Osteocyte (in vitro differentiated cells): ENCODE measurements at regions not wholly inside any gene's neighbourhood (a gene's known extent, or its start where the extent isn't known, plus 50 kb on each side); places are given as distances from the start of the nearest gene placed in this dataset.

Experiments used
- DNase-seq: peaks from one replicate; pipeline ENCODE4 v3.0.0; 2021; ENCODE audit warnings: mixed read lengths; ENCODE audit not compliant: unreplicated experiment; ENCODE audit errors: extremely low spot score
- H3K27ac Mint-ChIP-seq: one replicate; pipeline ENCODE4 v1.8.0; 2021; ENCODE audit warnings: mild to moderate bottlenecking, mixed read lengths; ENCODE audit not compliant: unreplicated experiment
- H3K27me3 Mint-ChIP-seq: one replicate; pipeline ENCODE4 v1.8.0; 2021; ENCODE audit warnings: mixed read lengths; ENCODE audit not compliant: unreplicated experiment
- H3K36me3 Mint-ChIP-seq: one replicate; pipeline ENCODE4 v1.8.0; 2021; ENCODE audit warnings: mixed read lengths; ENCODE audit not compliant: unreplicated experiment
- H3K4me1 Mint-ChIP-seq: one replicate; pipeline ENCODE4 v1.8.0; 2021; ENCODE audit warnings: mixed read lengths; ENCODE audit not compliant: unreplicated experiment
- H3K4me3 Mint-ChIP-seq: one replicate; pipeline ENCODE4 v1.8.0; 2021; ENCODE audit warnings: mild to moderate bottlenecking, moderate library complexity, mixed read lengths; ENCODE audit not compliant: unreplicated experiment
- H3K9me3 Mint-ChIP-seq: one replicate; pipeline ENCODE4 v1.8.0; 2021; ENCODE audit warnings: mixed read lengths; ENCODE audit not compliant: unreplicated experiment
- TF ChIP-seq, protein P1 (sequence below): fragments of 200-600 bp; sonication (generic); IDR thresholded peaks from 2 replicates; pipeline ENCODE4 v1.5.0; 2021; ENCODE audit warnings: antibody characterized with exemption, mild to moderate bottlenecking, moderate library complexity

DNA sequence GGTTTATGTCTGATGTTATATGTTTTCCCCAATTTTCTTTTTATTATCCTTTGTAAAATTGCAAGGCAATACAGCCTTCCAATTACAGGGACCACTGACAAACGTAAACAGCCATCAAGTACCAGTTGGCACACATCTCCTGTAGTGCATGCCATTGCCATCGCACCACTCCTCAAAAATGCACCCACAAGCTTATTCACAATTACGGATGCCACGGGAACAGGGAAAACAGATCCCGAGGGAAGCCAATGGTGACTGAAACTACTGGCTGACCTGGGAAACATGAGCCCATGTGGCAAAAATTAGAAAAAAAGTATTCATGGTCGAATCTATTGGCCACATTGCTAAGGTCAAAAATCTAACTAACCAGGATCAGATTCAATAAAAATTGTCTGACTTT is 395.2 kb downstream of the PAX1 start:
- no peak for DNase-seq
- TF ChIP-seq, protein P1, sequence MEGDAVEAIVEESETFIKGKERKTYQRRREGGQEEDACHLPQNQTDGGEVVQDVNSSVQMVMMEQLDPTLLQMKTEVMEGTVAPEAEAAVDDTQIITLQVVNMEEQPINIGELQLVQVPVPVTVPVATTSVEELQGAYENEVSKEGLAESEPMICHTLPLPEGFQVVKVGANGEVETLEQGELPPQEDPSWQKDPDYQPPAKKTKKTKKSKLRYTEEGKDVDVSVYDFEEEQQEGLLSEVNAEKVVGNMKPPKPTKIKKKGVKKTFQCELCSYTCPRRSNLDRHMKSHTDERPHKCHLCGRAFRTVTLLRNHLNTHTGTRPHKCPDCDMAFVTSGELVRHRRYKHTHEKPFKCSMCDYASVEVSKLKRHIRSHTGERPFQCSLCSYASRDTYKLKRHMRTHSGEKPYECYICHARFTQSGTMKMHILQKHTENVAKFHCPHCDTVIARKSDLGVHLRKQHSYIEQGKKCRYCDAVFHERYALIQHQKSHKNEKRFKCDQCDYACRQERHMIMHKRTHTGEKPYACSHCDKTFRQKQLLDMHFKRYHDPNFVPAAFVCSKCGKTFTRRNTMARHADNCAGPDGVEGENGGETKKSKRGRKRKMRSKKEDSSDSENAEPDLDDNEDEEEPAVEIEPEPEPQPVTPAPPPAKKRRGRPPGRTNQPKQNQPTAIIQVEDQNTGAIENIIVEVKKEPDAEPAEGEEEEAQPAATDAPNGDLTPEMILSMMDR, result no peak
- H3K27me3 Mint-ChIP-seq, result no peaks in the 10 kb centered on the region
- H3K9me3 Mint-ChIP-seq, result peaks cover 20% of the 10 kb centered on the region
- no peaks in the 10 kb centered on the region for H3K36me3 Mint-ChIP-seq
- no peaks in the 10 kb centered on the region for H3K4me1 Mint-ChIP-seq
- H3K27ac Mint-ChIP-seq, result no peak overlapping the region
- H3K4me3 Mint-ChIP-seq, result no peak overlapping the region

DNA sequence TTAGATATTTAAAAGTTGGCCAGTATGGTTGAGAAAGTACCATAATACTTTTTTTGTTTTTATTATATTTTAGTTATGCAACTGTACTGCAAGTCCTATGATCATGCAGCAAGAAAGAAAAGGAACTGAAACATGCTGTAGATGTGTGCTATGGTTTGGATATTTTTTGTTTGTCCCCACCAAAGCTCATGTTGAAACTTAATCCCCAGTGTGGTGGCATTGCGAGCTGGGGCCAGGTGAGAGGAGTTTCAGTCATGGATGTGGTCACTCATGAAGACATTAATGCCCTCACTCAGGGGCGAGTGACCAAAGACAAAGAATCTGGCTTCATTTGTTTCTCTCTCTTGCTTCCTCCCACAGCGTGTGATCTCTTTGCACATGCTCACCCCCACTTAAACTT is 393.9 kb downstream of the PAX1 start:
- TF ChIP-seq, protein P1, result no peak
- H3K9me3 Mint-ChIP-seq, result peaks cover 20% of the 10 kb centered on the region
- H3K4me1 Mint-ChIP-seq, result no peaks in the 10 kb centered on the region
- H3K36me3 Mint-ChIP-seq, result no peaks in the 10 kb centered on the region
- H3K4me3 Mint-ChIP-seq, result no peak overlapping the region
- no peak overlapping the region for H3K27ac Mint-ChIP-seq
- DNase-seq, result no peak
- no peaks in the 10 kb centered on the region for H3K27me3 Mint-ChIP-seq

DNA sequence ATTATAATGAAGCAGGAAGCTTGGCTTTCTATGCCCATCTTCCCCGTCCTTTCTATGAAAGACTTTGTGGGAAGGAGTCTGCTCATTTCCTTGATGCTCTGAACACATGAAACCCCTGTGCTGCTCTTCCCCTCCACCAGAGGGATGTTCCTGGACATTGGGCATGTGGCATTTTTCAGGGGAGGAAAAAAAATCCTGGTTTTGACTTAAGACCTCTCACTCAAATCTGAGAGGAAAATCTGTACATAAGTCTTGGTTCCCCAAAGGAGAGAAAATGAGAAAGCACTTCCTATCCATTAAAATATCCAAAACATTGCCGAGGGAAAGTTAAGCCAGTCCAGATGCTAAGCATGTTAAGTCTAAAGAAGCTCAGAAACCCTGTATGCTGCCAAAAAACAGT is 393.0 kb downstream of the PAX1 start:
- Mint-ChIP-seq H3K4me1 (no peaks in the 10 kb centered on the region), H3K27ac (no peak overlapping the region), H3K4me3 (no peak overlapping the region), H3K36me3 (no peaks in the 10 kb centered on the region), H3K9me3 (peaks cover 21% of the 10 kb centered on the region), H3K27me3 (no peaks in the 10 kb centered on the region)
- TF ChIP-seq, protein P1, result no peak
- DNase-seq, result no peak

DNA sequence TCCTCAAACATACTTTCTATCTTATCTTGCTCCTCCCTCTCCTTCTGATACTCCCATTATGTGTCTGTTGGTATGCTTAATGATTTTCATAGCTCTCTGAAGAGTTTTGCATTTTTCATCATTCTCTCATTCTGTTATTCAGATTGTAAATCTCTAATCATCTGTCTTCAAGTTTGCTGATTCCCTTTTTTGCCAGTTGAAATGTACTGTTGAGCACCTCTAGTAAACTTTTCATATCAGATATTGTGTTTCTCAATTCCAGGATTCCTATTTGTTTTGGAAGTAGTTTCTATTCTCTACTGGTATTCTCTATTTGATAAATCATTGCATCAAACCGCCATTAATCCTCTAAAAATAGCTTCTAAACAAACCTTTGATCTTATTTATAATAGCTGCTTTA is 387.7 kb downstream of the PAX1 start:
- H3K4me3 Mint-ChIP-seq, result no peak overlapping the region
- H3K4me1 Mint-ChIP-seq, result no peaks in the 10 kb centered on the region
- TF ChIP-seq, protein P1, result no peak
- H3K27ac Mint-ChIP-seq, result no peak overlapping the region
- H3K36me3 Mint-ChIP-seq, result no peaks in the 10 kb centered on the region
- H3K27me3 Mint-ChIP-seq, result no peaks in the 10 kb centered on the region
- peaks cover 51% of the 10 kb centered on the region for H3K9me3 Mint-ChIP-seq
- DNase-seq, result no peak

DNA sequence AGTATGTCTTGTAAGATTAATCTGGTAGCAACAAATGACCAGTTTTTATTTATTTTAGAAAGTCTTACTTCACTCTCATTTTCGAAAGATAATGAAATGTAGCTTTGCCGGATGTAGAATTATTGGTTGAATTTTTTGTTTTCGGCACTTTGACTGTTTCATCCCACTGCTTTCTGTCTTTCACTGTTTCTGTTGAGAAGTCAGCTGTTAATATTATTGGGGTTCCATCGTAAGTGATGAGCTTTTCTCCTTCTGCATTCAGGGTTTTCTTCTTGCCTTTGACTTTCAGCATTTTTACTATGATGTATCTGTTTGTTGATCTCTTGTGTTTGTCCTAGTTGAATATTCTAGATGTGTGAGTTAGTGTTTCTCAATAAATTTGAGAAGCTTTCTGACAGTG is 383.4 kb downstream of the PAX1 start:
- TF ChIP-seq, protein P1, result no peak
- Mint-ChIP-seq H3K27ac (no peak overlapping the region), H3K27me3 (no peaks in the 10 kb centered on the region), H3K36me3 (no peaks in the 10 kb centered on the region), H3K9me3 (peaks cover 48% of the 10 kb centered on the region), H3K4me1 (no peaks in the 10 kb centered on the region), H3K4me3 (no peak overlapping the region)
- DNase-seq, result no peak
